ENCODE measurements at regions not wholly inside any gene's neighbourhood (a gene's known extent, or its start where the extent isn't known, plus 50 kb on each side); places are given as distances from the start of the nearest gene placed in this dataset.
"Not testable (repeated sequence)": the region's sequence is repeated elsewhere in the genome, so short reads cannot be mapped to it uniquely, and the experiment has no call there.

GRCh38 chr2:193368615-193369014, 1173.9 kb upstream of the TMEFF2 start (continued):
- no peak for TF ChIP-seq ARID4B (CRISPR knock-in tag; IDR thresholded peaks at IDR 0.05; ENCODE audit: borderline replicate concordance)
- TF ChIP-seq SOX15 (CRISPR knock-in tag; IDR thresholded peaks at IDR 0.05): no peak
- no peak for TF ChIP-seq MXD4 (CRISPR knock-in tag; IDR thresholded peaks at IDR 0.05; ENCODE audit: borderline replicate concordance)

- no peak for DNase-seq (ENCODE audit: low spot score)
- CTCF ChIA-PET: no interaction called here
- H3K27ac Mint-ChIP-seq: no peak overlapping the region
- ATAC-seq: peak; percentile 28
- H3K36me3 Mint-ChIP-seq: no peaks in the 10 kb centered on the region
- POLR2A ChIA-PET: no interaction called here
- no peaks in the 10 kb centered on the region for H3K27me3 Mint-ChIP-seq (ENCODE audit: low read depth)
- no peaks in the 10 kb centered on the region for H3K9me3 Mint-ChIP-seq
- H3K4me1 Mint-ChIP-seq: peaks cover 9% of the 10 kb centered on the region
- H3K4me3 Mint-ChIP-seq: no peak overlapping the region
- TF ChIP-seq USF1 (CRISPR knock-in tag; IDR thresholded peaks at IDR 0.05) (no peak), OVOL2 (CRISPR knock-in tag; IDR thresholded peaks at IDR 0.05; ENCODE audit: borderline replicate concordance) (no peak)
Observed at GRCh38 chr2:193357508-193357907, 1162.8 kb upstream of the TMEFF2 start.

- ATAC-seq; H3K27ac Mint-ChIP-seq; H3K36me3 Mint-ChIP-seq; H3K4me3 Mint-ChIP-seq; POLR2A ChIA-PET; DNase-seq (ENCODE audit: low spot score); CTCF ChIA-PET; H3K27me3 Mint-ChIP-seq (ENCODE audit: low read depth); H3K9me3 Mint-ChIP-seq: not testable (repeated sequence)
- H3K4me1 Mint-ChIP-seq: peaks cover 18% of the 10 kb centered on the region
Observed at GRCh38 chr2:193352665-193353242, 1158.0 kb upstream of the TMEFF2 start.

GRCh38 chr2:193350509-193350908, 1155.8 kb upstream of the TMEFF2 start:
- Mint-ChIP-seq H3K27me3 (ENCODE audit: low read depth) (no peaks in the 10 kb centered on the region), H3K36me3 (no peaks in the 10 kb centered on the region; the same call in 1 of the 2 replicates), H3K9me3 (peaks cover 5% of the 10 kb centered on the region), H3K4me3 (no peak overlapping the region), H3K27ac (no peak overlapping the region), H3K4me1 (peaks cover 24% of the 10 kb centered on the region)
- DNase-seq (ENCODE audit: low spot score): no peak
- ATAC-seq: no peak
- POLR2A ChIA-PET: interaction anchor here (1.0 kb wide), 1 partner anchor 35 kb away, joined by 3 read pairs; no protein-coding TSS in a partner anchor
- CTCF ChIA-PET: no interaction called here
- no peak for TF ChIP-seq FOXJ3 (CRISPR knock-in tag; IDR thresholded peaks at IDR 0.05; ENCODE audit: borderline replicate concordance)
- TF ChIP-seq TCF7 (CRISPR knock-in tag; IDR thresholded peaks at IDR 0.05; ENCODE audit: low read depth): no peak
- TF ChIP-seq JUN (CRISPR knock-in tag; IDR thresholded peaks at IDR 0.05): no peak
- no peak for TF ChIP-seq SP1 (CRISPR knock-in tag; conservative IDR thresholded peaks at IDR 0.05)
- TF ChIP-seq ATF6 (CRISPR knock-in tag; IDR thresholded peaks at IDR 0.05): no peak
- TF ChIP-seq TEAD4 (CRISPR knock-in tag; IDR thresholded peaks at IDR 0.05): no peak
- no peak for TF ChIP-seq GABPB1 (CRISPR knock-in tag; IDR thresholded peaks at IDR 0.05)
- no peak for TF ChIP-seq RELA (CRISPR knock-in tag; IDR thresholded peaks at IDR 0.05; ENCODE audit: borderline replicate concordance)
- TF ChIP-seq E2F1 (CRISPR knock-in tag; IDR thresholded peaks at IDR 0.05): no peak
- TF ChIP-seq USF1 (CRISPR knock-in tag; IDR thresholded peaks at IDR 0.05): no peak
- no peak for TF ChIP-seq SOX15 (CRISPR knock-in tag; IDR thresholded peaks at IDR 0.05)
- TF ChIP-seq ZNF263 (CRISPR knock-in tag; IDR thresholded peaks at IDR 0.05; ENCODE audit: low read depth): no peak
- TF ChIP-seq ZBTB21 (CRISPR knock-in tag; IDR thresholded peaks at IDR 0.05; ENCODE audit: borderline replicate concordance): no peak
- TF ChIP-seq RORB (CRISPR knock-in tag; IDR thresholded peaks at IDR 0.05): no peak

Measured in WTC11 (cell line).